GM21723 (cell line): ENCODE measurements at regions not wholly inside any gene's neighbourhood (a gene's known extent, or its start where the extent isn't known, plus 50 kb on each side); places are given as distances from the start of the nearest gene placed in this dataset.
"Not testable (repeated sequence)": the region's sequence is repeated elsewhere in the genome, so short reads cannot be mapped to it uniquely, and the experiment has no call there.

ENCODE experiments used
- ATAC-seq: cut with Tn5 transposase; IDR thresholded peaks from one replicate; pipeline ENCODE4 v1.9.1; 2021; ENCODE audit warnings: mild to moderate bottlenecking, moderate library complexity; ENCODE audit not compliant: unreplicated experiment

GRCh38 chr13:81379183-81379582, 1038.3 kb upstream of the SPRY2 start:
- no peak for ATAC-seq

DNA sequence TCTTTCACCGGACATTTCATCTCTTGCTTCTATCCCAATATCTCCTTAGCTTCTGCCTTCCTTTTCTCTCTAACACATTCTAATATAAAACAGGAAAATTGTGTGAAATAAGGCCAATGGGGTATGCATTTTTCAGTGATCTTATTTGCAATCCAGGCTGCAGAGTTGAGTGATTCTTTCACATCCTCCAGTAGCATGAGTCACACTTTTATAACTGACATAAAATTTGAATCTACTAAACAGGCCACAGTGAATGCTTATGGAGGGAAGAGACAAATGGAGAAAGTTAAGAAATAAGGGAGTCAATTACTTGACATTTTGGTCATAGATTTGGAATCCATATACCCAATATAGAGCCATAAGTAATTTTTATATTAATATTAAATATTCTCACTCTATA, 1037.0 kb upstream of the SPRY2 start:
- ATAC-seq = no peak

DNA sequence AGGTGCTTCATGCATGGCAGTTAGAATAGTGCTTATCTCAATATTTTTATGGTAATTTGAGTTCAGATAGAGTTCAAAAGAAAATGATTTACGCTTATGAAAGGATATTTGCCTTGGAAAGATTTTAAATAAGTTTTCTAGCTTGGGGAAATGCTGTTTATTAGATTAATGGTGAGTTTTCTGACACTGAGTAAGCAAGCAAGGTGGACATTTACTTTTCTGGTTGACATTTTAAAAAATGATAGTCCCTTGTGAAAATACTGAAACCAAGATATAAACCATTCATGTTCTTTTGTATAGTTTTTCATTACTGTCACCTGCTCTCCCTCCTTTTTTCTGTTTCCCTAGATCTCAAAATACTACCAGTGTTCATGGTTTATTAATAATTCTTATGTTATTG, 1034.8 kb upstream of the SPRY2 start:
- ATAC-seq = no peak

GRCh38 chr13:81362711-81363110, 1021.8 kb upstream of the SPRY2 start:
- ATAC-seq = not testable (repeated sequence)

- no peak for ATAC-seq
These were observed 1009.1 kb upstream of the SPRY2 start for GRCh38 chr13:81350056-81350455.

DNA sequence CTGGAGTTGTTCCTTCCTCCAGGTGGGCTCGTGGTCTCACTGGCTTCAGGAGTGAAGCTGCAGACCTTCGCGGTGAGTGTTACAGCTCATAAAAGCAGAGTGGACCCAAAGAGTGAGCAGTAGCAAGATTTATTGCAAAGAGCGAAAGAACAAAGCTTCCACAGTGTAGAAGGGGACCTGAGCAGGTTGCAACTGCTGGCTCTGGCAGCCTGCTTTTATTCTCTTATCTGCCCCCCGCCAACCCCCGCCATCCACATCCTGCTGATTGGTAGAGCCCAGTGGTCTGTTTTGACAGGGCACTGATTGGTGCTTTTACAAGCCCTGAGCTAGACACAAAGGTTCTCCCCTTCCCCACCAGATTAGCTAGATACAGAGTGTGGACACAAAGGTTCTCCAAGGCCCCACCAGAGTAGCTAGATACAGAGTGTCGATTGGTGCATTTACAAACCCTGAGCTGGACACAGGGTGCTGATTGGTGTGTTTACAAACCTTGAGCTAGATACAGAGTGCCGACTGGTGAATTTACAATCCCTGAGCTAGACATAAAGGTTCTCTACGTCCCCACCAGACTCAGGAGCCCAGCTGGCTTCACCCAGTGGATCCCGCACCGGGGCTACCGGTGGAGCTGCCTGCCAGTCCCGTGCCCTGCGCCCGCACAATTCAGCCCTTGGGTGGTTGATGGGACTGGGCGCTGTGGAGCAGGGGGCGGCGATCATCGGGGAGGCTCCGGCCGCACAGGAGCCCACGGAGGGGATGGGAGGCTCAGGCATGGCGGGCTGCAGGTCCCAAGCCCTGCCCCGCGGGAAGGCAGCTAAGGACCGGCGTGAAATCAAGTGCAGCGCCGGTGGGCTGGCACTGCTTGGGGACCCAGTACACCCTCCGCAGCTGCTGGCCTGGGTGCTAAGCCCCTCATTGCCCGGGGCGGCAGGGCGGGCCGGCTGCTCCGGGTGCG, 999.5 kb upstream of the SPRY2 start:
- not testable (repeated sequence) for ATAC-seq

DNA sequence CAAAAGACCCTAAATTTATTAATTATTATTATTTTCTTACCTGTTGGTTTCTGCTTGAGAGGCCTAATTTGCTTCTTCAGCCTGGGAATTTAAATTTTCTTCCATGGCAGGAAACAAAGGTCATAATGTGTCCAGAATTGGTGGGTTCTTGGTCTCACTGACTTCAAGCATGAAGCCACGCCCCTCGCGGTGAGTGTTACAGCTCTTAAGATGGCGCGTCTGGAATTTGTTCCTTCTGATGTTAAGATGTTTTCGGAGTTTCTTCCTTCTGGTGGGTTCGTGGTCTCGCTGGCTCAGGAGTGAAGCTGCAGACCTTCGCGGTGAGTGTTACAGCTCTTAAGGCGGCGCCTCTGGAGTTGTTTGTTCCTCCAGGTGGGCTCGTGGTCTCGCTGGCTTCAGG, 998.7 kb upstream of the SPRY2 start:
- ATAC-seq = not testable (repeated sequence)

DNA sequence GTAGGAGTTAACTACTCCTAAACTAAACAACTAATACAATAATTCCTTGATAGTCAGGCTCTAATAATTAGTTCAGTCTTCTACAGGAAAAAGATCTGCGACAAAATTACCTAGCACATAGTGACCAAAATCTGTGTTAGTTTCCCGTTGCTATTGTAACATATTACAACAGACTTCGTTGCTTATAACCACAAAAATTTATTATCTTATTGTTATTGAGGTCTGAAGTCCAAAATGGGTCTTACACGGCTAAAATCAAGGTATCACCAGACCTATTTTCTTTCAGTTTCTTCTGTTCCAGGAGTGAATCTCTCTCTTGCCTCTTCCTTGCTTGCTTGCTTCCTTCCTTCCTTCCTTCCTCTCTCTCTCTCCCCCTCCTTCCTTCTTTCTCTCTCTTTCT, 993.6 kb upstream of the SPRY2 start:
- ATAC-seq = no peak

DNA sequence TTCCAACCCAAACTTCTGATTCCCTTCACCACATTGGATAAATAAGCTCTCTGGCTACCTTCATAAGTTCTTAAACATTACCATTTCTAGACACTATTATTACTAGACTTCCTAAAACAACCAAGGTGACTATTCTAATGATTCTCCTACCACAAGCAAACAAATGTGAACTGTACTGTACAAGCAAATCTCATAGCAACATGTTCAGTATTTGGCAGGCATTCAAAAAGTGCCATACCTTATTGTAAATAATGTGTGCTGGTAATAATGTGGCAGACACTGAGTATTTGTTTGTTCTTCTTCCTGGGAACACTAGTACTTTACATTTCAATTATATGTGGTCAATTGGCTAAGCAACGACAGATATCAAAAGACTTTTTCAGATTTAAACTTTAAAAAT, 986.0 kb upstream of the SPRY2 start:
- ATAC-seq = no peak

DNA sequence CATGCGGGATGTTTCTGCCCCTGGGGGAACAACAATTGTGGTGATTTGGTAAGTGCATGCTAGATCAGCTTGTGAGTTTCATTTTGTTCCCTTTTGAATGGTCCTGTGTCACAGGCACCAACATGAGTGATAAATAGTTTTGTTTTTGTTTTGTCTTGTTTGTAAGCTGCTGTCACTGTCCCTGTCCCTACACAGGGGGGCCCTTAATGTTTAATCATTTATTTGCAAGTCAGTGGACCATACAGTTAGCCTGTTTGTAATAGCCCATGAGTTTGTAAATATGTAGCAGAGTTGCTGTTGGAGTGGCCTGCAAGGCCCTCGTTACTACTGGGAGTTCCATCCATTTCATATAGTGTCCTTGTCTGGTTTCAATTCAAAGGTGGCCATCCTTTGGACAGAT, 979.6 kb upstream of the SPRY2 start:
- no peak for ATAC-seq

DNA sequence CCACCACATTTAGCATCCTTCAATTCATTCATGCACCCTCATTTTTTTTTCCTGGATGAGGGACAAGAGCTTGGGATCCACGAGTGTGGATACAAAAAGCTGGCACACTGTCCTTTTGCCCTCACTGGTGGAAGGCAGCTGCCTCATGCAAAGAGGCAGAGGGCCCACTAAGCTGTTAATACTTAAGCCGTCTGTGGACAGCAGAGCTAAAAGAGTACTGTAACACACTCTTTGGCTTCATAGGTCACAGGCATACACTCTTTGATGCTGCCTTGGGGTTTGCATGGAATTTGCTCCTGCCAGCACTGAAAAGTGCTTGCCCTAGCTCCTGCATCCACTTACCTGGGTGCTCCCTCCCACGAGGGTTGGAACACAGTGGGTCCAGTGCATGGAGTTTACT, 978.4 kb upstream of the SPRY2 start:
- no peak for ATAC-seq

- no peak for ATAC-seq
These were observed 977.5 kb upstream of the SPRY2 start for GRCh38 chr13:81318231-81319019.

DNA sequence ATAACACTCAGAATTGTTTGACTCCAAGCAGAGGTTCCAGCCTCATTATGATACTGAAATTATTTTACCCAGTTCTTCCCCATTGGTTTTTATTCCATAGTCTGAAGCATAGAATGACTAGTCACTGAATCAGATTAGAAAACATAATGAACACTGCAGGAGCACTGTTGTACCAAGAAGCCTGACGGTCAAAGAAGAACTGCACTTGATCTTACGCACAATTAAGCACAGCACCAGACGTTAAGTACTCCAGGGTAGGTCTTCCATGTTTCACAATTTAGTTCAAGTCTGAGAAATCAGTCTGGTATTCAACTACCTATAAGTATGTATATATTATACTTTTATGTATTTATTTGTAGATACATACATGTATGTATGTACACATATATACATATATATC, 973.5 kb upstream of the SPRY2 start:
- no peak for ATAC-seq

- ATAC-seq = no peak
These were observed 965.0 kb upstream of the SPRY2 start for GRCh38 chr13:81305928-81306327.

GRCh38 chr13:81304121-81304659, 963.3 kb upstream of the SPRY2 start:
- ATAC-seq = no peak

DNA sequence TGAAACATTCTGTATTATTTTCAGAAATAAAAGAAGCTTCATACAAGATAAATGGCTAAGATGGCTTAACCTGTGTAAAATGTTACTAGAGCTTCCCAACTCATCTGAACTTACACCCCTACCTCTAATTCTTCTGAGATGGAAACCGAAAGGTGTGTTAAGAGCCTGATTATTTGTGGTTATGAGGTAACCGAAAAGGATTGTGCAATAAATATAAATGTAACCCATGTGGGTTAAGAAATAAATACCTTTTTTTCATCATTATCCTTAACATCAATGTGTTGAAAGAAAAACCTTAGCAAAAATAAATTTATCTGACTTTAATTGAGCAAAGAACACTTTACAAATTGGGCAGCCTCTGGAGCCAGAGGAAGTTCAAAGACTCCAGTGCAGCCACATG, 961.8 kb upstream of the SPRY2 start:
- no peak for ATAC-seq

DNA sequence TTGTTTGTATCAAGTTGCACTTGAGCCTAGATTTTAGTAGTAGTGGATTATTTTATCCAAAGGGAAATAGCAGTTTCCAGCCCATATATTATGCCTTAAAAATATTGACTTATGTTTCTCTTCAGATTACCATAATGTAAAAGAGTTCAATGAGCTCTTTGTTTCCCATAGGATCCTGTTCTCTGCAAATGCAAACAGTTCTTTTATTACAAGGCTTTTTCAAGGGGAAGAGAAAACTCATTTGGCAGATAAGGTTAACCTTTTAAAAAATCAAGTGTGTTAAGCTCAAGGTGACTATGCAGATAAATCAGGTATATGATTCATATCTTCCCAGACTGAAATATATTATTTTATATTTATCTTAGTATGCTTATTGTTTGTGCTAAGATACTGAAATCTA, 961.2 kb upstream of the SPRY2 start:
- no peak for ATAC-seq

- no peak for ATAC-seq
These were observed 954.3 kb upstream of the SPRY2 start for GRCh38 chr13:81295177-81295576.

- no peak for ATAC-seq
These were observed 952.8 kb upstream of the SPRY2 start for GRCh38 chr13:81293594-81294164.

- no peak for ATAC-seq
These were observed 942.6 kb upstream of the SPRY2 start for GRCh38 chr13:81283561-81283960.

DNA sequence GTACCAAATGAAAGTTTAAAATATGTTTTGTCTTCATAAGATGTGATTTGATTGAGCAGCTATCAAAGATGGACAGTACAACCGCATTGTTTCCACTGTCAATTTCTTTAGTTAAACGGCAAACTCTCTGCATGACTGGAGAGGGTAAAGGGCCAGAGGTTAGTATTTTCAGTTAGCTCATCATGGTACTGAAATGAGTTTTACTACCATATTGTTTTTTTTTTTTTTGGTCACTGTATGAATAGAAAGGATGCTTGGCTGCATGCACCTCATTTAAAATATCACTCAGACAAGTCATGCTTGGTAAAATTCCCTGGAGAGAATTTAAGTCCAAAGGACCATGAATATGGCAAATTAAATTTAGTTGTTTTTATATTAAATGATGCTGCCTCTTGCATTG, 942.1 kb upstream of the SPRY2 start:
- no peak for ATAC-seq
